ENCODE measurements at regions not wholly inside any gene's neighbourhood (a gene's known extent, or its start where the extent isn't known, plus 50 kb on each side); places are given as distances from the start of the nearest gene placed in this dataset.

DNA sequence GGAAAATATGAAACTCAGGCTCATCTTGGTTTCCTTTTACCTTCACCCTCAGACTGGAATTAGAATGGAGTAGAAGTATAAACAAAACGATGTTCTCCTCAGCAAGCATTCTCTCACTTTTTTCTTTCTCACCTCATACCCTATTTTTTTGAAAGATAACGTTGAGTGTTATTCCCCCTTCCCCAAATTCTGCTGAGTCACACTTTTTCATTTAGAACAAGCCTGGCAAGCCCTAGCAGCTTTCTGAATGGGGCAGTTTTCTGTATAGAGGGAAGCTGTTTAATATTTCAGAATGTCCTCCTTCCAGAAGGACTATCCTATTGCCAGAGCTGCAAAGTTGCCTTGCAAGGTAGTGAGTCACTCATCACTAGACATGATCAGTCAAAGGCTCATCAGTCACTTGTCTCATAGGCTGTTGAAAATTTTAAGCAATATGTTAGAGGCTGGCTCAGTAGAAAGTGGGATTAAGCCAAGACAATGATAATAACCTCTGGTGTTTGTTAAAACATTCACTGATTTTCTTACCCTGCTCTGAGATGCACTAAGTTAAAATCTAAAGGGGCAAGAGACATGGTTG, 416.1 kb downstream of the RNF144A start:
- H3K4me3 ChIP-seq (ENCODE audit: low read length) = no peak overlapping the region
- no peak for TF ChIP-seq ZNF274 (IDR thresholded peaks at IDR 0.05; ENCODE audit: low read depth, low read length)

DNA sequence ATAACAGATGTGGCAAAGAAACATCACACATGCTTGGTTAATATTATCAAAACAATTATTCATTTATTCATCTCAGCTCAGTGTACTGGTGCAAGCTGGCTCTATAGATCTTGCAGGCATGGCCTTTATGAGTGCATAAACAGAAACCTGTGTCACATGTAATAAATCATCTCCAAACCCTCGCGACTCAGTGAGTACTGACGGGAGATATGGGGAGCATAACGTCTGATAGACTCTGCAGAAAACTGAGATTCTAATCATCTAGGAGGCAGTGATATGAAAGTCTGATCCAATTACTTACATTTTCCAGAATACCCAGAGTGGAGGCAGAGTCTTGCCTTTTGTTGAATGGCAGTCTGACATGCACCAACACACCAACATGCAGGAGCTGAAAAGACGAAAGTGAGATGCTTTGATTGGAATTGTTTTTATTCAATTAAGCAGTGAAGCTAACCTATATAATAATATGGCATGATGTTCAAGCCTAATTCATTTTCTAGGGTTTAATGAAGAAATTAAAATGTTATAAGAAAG, 416.8 kb downstream of the RNF144A start:
- H3K4me3 ChIP-seq (ENCODE audit: low read length) = no peak overlapping the region

DNA sequence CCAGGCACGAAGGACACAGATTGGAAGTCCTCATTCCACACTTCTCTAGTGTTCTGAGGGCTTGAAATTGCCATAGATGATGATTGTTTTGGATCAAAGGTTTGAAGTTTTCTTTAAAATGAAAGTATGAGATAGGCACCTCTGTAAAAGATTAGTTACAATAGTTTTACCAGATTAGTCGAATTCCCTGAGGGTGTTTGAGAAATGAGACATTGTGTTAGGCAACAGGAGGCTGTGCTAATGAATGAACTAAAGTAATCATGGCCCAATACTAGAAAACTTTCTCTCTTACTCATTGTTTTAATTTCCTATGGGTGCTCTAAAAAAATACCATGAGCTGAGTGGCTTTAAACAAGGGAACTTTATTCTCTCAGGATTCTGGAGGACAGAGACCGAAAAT, 421.7 kb downstream of the RNF144A start:
- no peak for TF ChIP-seq ZNF274 (IDR thresholded peaks at IDR 0.05; ENCODE audit: low read depth, low read length)
- H3K4me3 ChIP-seq (ENCODE audit: low read length) = no peak overlapping the region

More for the DNA sequence above, 416.8 kb downstream of the RNF144A start:
- TF ChIP-seq ZNF274 (IDR thresholded peaks at IDR 0.05; ENCODE audit: low read depth, low read length) = no peak

DNA sequence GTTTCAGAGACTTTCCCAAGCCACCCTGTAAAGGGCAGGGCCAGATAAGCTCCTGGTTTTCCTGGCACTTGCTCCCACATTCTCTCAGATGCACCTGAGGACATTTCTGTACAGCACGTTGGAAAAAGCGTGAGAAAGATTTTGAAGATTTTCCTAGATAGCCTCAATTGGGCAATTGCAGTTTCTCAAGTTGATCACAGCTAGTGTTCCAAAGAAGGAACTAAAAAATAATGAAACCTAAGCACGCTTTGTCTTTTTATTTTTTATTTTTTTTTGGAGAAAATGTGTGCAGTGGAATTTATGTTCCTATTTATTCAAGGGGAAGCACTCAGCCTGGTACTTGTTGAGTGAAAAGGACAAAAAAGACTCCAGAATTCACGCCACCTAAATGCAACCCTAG, 429.1 kb downstream of the RNF144A start:
- TF ChIP-seq ZNF274 (IDR thresholded peaks at IDR 0.05; ENCODE audit: low read depth, low read length) = no peak

DNA sequence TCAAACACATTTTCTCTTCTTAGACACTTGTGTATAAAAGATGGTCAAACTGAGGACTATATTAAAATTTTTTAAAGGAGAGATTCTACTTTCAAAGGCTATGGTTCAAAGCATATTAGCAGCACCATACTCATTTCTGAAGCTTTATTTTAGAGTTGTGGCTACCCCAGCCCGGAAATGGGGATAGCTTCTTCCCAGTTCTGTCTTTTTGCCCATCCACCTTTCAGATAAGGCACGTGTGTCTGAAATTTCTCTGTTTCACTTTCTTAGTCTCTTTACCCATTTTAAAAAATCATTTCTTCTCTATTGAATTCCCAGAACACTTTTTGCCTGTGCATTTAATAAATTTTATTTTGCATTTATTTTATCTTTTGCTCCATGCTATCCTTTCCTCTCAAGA, 431.5 kb downstream of the RNF144A start:
- TF ChIP-seq ZNF274 (IDR thresholded peaks at IDR 0.05; ENCODE audit: low read depth, low read length) = no peak
- H3K4me3 ChIP-seq (ENCODE audit: low read length) = no peak overlapping the region

More for the DNA sequence above, 429.1 kb downstream of the RNF144A start:
- H3K4me3 ChIP-seq (ENCODE audit: low read length) = no peak overlapping the region

DNA sequence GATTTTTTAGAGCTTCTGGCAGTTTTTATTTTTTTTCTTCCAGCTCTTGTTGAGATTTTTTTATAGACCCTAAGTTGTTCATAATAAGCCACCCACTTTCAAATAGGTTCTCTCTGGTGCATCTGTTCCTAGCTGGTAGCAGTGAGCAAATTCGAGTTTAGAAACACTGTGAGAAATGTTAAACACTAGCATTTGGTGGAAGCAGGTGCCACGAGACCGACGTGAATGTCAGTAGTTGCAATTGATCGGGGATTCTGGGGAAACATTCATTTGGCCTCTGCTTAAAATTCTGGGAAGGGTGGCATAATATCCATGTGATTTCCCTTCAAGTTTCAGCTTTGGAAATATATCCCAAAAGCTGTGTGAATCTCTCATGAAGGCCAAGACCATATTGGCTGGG, 435.0 kb downstream of the RNF144A start:
- H3K4me3 ChIP-seq (ENCODE audit: low read length) = no peak overlapping the region
- TF ChIP-seq ZNF274 (IDR thresholded peaks at IDR 0.05; ENCODE audit: low read depth, low read length) = no peak

DNA sequence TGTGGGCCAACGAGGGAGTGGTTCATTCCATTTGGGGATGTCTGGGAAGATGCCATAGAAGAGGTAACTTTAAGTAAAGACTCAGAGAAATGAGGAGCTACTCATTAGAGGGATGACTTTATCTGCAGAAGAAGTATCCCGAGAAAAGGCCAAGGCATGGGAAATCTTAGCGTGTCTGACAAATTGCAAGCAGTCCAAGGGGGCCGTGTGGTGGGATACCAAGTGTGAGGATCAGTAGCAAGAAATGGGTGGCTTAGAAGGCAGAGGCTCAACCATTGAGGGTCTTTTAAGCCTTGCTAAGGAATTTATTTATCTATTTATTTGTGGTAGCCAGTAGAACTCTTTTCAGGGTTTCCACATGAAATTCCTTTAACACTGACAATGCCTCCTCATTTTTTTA, 436.4 kb downstream of the RNF144A start:
- no peak for TF ChIP-seq ZNF274 (IDR thresholded peaks at IDR 0.05; ENCODE audit: low read depth, low read length)
- H3K4me3 ChIP-seq (ENCODE audit: low read length) = no peak overlapping the region

DNA sequence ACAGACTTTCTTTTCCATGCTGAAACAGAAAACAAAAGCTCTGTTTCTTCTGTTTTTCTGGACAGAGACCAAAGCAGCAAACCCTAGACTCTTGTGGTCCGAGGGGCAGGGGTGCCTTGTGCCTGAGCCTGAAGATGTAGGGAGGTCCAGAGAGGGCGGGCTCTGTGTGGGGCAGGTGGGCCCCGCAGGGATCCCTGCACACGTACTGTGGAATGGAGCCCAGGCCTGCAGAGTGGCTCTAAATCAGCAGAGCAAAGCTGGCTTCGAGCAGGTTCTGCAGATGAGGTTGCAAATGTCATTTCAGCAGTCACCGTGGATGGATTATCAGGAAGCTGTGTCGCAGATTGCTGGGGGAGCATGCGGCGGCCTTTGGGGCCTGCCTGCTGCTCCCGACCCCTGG, 438.6 kb downstream of the RNF144A start:
- no peak overlapping the region for H3K4me3 ChIP-seq (ENCODE audit: low read length)
- no peak for TF ChIP-seq ZNF274 (IDR thresholded peaks at IDR 0.05; ENCODE audit: low read depth, low read length)

DNA sequence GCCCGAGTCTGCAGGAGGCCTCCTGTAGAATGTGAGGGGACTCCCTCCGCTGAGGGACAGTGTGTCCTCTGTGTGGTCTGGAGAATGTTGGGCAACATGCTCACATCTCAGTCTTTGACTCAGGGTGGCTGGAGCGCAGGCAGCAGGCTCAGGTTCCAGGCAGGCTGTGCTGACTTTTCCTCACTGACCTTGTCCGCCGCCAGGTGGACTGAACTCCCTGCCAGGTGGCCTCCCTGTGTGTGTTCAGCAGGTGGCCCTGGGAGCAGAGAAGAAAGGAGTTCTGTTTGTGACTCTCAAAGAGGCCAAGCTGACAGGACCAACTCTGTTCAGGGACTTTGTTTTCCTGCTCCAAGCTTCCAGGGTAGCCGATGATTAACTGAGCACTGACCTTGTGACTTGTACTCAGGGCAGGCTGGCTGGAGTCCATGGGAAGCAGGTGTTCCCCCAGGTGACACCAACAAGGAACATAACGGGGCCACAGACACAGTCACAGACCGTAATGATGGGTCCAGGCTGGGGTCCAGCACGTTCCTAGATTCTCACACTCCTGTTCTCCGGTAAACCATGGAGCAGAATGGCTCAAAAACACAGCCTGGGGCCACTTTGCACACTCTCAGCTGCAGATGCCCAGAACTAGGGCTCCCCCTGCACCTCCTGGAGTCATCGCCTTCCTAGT, 439.8 kb downstream of the RNF144A start:
- no peak overlapping the region for H3K4me3 ChIP-seq (ENCODE audit: low read length)
- TF ChIP-seq ZNF274 (IDR thresholded peaks at IDR 0.05; ENCODE audit: low read depth, low read length) = no peak

DNA sequence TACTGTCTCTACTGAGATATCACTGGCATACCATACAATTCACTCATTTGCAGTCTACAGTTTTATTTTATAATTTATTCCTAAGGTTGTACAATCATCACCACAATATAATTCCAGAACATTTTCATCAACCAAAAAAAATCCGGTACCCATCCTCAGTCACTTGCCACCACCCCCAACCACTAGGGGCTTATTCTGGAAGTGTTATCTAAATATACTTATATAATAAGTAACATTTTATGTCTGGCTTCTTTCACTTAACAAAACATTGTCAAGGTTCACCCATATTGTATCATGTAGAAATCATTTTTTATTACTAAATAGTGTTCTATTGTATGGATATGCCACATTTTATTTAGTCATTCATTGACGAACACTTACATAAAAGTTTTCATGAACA, 440.8 kb downstream of the RNF144A start:
- H3K4me3 ChIP-seq (ENCODE audit: low read length) = no peak overlapping the region
- TF ChIP-seq ZNF274 (IDR thresholded peaks at IDR 0.05; ENCODE audit: low read depth, low read length) = no peak

DNA sequence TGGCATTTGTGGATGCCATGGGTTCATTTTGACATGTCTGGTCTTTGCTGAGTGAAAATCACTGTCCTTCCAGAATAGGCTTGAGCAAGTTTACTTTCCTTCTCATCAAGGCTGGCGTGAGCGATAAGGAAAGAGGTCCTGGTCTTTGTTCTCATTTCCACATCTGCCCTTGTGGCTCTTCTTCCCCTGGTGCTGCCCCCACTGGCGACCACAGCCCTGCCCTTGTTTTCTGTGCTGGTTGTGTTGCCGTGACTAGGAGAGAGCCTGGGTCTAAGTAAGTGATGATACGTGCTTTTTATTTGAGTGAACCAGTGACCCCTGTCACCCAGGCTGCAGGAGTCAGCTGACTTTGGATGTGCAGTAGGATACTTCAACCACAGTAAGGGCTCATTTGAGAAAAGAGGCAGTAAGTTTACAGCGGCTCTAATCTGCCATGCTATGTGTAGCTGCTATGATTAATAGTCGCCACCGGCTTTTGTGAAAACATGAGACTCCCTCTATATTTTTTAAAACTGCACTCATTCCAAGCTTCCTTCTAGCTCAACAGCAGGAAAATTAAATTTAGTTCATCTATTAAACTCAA, 441.7 kb downstream of the RNF144A start:
- H3K4me3 ChIP-seq (ENCODE audit: low read length) = no peak overlapping the region
- no peak for TF ChIP-seq ZNF274 (IDR thresholded peaks at IDR 0.05; ENCODE audit: low read depth, low read length)

DNA sequence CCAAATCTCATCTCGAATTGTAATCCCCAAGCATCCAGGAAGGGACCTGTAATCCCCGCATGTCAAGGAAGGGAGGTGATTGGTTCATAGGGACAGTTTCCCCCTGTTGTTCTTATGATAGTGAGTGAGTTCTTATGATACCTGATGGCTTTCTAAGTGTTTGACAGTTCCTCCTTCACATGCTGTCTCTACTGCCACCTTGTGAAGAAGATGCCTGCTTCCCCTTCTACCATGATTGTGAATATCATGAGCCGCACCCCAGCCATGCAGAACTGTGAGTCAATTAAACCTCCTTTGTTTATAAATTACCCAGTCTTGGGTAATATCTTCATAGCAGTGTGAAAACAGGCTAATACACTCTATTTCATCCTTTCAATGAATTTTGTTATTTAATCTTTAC, 446.7 kb downstream of the RNF144A start:
- H3K4me3 ChIP-seq (ENCODE audit: low read length) = no peak overlapping the region
- TF ChIP-seq ZNF274 (IDR thresholded peaks at IDR 0.05; ENCODE audit: low read depth, low read length) = no peak

DNA sequence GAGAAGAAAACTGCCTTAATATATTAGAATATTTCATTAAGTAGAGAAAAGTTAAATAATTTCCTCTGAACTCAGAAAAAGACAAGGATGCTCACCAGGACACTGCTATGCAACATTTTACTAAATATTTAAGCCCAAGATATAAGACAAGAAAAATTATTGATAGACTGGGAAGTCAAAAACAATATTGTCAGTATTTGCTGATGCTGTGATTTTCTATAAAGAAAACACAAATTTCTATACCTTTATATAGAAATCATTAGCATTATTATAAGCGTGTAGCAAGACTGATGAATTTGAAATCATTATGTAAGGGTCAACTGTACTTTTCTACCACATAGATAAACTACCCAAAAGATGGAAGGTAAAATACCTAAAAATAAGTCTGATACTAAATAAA, 451.0 kb downstream of the RNF144A start:
- H3K4me3 ChIP-seq (ENCODE audit: low read length) = no peak overlapping the region
- TF ChIP-seq ZNF274 (IDR thresholded peaks at IDR 0.05; ENCODE audit: low read depth, low read length) = no peak

DNA sequence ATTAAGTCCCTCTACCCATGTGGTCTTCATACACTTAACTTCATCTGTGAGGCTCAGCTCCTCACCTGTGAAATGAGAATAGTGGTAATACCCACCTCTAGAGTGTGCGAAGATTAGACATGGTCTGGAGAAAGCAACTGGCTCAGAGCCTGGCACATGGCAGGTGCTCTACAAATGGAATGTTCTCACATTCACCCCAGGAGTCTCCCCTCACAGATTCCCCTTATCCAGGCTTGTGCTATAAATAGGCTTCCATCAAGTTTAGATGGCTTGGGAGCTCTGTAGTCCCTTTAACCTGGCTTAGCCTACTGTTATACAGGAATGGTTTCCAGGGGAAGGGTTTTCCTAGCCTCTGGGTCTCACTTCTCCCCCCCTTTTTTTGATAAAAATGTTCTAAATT, 455.9 kb downstream of the RNF144A start:
- TF ChIP-seq ZNF274 (IDR thresholded peaks at IDR 0.05; ENCODE audit: low read depth, low read length) = no peak
- no peak overlapping the region for H3K4me3 ChIP-seq (ENCODE audit: low read length)

DNA sequence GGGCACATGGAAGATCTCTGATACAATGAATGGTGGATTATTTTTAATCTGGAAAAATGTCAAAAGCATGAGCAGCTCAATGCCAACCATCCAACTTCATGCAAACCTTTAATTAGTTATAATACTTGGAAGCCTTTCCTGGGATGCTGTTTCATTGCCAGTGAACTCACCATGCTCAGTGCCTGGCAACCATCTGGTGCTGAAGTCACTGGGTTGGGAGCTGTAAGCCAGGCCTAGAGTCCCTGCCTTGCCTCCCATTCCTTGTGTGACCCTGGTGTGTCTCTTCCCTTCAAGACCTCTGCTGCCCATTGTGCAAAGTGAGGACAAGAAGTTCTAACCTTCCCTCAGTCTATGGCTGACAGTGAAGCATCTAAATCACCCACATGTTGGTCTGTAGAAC, 458.7 kb downstream of the RNF144A start:
- no peak for TF ChIP-seq ZNF274 (IDR thresholded peaks at IDR 0.05; ENCODE audit: low read depth, low read length)
- no peak overlapping the region for H3K4me3 ChIP-seq (ENCODE audit: low read length)
